A549 (cell line): ENCODE measurements at regions not wholly inside any gene's neighbourhood (a gene's known extent, or its start where the extent isn't known, plus 50 kb on each side); places are given as distances from the start of the nearest gene placed in this dataset.

Experiments
- CHD2 ChIP-seq: fragments of 150-350 bp; IDR thresholded peaks from 2 replicates; pipeline ENCODE4 v1.6.1; 2014; ENCODE audit warnings: low read length; ENCODE audit not compliant: partially characterized antibody
- EP300 ChIP-seq, 2 experiments: fragments of >200 bp; sonication (Bioruptor Twin); formaldehyde crosslinking; IDR thresholded peaks; 2 replicates in 1 of 2; 3 replicates in 1 of 2; pipeline ENCODE4 v1.6.1; 2016 to 2017
- JUNB ChIP-seq: fragments of >200 bp; sonication (Bioruptor Twin); formaldehyde crosslinking; IDR thresholded peaks from 2 replicates; pipeline ENCODE4 v1.6.1; 2016
- MAFK ChIP-seq: fragments of 450-650 bp; IDR thresholded peaks from 2 replicates; pipeline ENCODE4 v1.6.1; 2014; ENCODE audit not compliant: partially characterized antibody
- POLR2A ChIP-seq: IDR thresholded peaks from 2 replicates; pipeline ENCODE4 v1.6.1; 2012; ENCODE audit warnings: mild to moderate bottlenecking, low read length
- RAD21 ChIP-seq, 2 experiments: fragments of >200 bp in 1 of 2; sonication (Bioruptor Twin) in 1 of 2; formaldehyde crosslinking in 1 of 2; IDR thresholded peaks in 1 of 2; conservative IDR thresholded peaks in 1 of 2; 2 replicates in 1 of 2; 3 replicates in 1 of 2; pipeline ENCODE4 v1.6.1; 2012 to 2018; ENCODE audit warnings: inconsistent platforms in 1 of 2
- TF ChIP-seq, protein P1 (sequence below): fragments of >200 bp; sonication (Bioruptor Twin); formaldehyde crosslinking; IDR thresholded peaks from 3 replicates; pipeline ENCODE4 v1.5.1; 2016

DNA sequence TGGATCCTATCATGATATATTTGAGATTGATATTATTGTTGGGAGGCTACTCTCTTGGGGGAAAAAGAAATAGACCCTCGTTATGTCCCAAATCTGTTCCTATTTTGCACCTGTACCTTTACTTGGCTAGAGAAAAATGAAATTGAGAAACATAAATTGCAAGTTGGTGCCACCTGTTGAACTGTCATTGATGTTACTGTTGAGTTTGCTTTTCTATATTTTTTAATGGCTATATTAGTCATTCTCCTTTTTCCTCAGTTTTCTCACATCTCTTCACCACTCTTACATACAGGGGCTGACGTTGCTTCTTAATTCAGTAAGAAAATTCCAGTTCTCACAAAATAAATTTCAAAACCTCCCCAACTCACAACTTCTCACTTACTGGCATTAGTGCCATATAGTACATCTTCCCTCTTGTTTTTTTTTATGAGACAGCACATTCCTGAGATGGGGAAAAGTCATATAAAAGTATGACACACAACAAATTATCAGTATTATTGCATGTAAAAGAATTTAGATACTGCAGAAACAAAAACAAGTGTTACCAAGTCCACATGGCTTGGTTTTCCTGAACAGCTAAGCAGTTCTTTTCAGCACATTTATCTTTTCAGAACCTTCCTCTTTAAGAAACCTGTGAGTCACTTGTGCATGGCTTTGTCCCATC is 348.3 kb upstream of the DSEL start:
- TF ChIP-seq, protein P1, sequence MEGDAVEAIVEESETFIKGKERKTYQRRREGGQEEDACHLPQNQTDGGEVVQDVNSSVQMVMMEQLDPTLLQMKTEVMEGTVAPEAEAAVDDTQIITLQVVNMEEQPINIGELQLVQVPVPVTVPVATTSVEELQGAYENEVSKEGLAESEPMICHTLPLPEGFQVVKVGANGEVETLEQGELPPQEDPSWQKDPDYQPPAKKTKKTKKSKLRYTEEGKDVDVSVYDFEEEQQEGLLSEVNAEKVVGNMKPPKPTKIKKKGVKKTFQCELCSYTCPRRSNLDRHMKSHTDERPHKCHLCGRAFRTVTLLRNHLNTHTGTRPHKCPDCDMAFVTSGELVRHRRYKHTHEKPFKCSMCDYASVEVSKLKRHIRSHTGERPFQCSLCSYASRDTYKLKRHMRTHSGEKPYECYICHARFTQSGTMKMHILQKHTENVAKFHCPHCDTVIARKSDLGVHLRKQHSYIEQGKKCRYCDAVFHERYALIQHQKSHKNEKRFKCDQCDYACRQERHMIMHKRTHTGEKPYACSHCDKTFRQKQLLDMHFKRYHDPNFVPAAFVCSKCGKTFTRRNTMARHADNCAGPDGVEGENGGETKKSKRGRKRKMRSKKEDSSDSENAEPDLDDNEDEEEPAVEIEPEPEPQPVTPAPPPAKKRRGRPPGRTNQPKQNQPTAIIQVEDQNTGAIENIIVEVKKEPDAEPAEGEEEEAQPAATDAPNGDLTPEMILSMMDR = no peak
- no peak for TF ChIP-seq MAFK
- no peak for TF ChIP-seq EP300 (IDR thresholded peaks at IDR 0.05)
- TF ChIP-seq CHD2 = no peak
- TF ChIP-seq RAD21 (conservative IDR thresholded peaks at IDR 0.05 in 1 of 2, IDR thresholded peaks at IDR 0.05 in 1 of 2) = no peak
- TF ChIP-seq POLR2A = no peak
- no peak for TF ChIP-seq JUNB
